Parathyroid adenoma (tissue), 2 donors: ENCODE measurements at regions not wholly inside any gene's neighbourhood (a gene's known extent, or its start where the extent isn't known, plus 50 kb on each side); places are given as distances from the start of the nearest gene placed in this dataset.

Source experiments
- H2AFZ ChIP-seq: fragments of 300-600 bp; sonication (generic); one replicate; pipeline ENCODE4 v1.7.0; 2017; ENCODE audit warnings: antibody characterized with exemption, mild to moderate bottlenecking
- H3K27ac ChIP-seq: fragments of 300-600 bp; sonication (generic); one replicate; pipeline ENCODE4 v1.7.0; 2017
- H3K27me3 ChIP-seq: fragments of 300-600 bp; sonication (generic); one replicate; pipeline ENCODE4 v1.7.0; 2017; ENCODE audit warnings: low read length; ENCODE audit not compliant: control insufficient read depth, insufficient read depth
- H3K36me3 ChIP-seq: fragments of 300-600 bp; sonication (generic); one replicate; pipeline ENCODE4 v1.7.0; 2017; ENCODE audit warnings: low read length; ENCODE audit not compliant: control insufficient read depth, insufficient read depth
- H3K4me1 ChIP-seq: fragments of 300-600 bp; sonication (generic); one replicate; pipeline ENCODE4 v1.7.0; 2017; ENCODE audit warnings: control low read depth
- H3K4me2 ChIP-seq: fragments of 300-600 bp; sonication (generic); one replicate; pipeline ENCODE4 v1.7.0; 2017; ENCODE audit warnings: low read length
- H3K4me3 ChIP-seq: fragments of 300-600 bp; sonication (generic); one replicate; pipeline ENCODE4 v1.7.0; 2017; ENCODE audit warnings: low read depth, low read length
- H3K79me2 ChIP-seq: fragments of 300-600 bp; sonication (generic); one replicate; pipeline ENCODE4 v1.7.0; 2017; ENCODE audit warnings: control low read depth
- H3K9ac ChIP-seq: fragments of 300-600 bp; sonication (generic); one replicate; pipeline ENCODE4 v1.7.0; 2017; ENCODE audit warnings: mild to moderate bottlenecking
- H3K9me3 ChIP-seq: fragments of 300-600 bp; sonication (generic); one replicate; pipeline ENCODE4 v1.7.0; 2017; ENCODE audit warnings: low read length; ENCODE audit not compliant: control insufficient read depth
- TF ChIP-seq, protein P1 (sequence below): fragments of 300-600 bp; sonication (generic); IDR thresholded peaks from one replicate; pipeline ENCODE4 v1.7.0; 2017; ENCODE audit warnings: antibody characterized with exemption, mild to moderate bottlenecking
- donor health status: primary hyperparathyroidism.

DNA sequence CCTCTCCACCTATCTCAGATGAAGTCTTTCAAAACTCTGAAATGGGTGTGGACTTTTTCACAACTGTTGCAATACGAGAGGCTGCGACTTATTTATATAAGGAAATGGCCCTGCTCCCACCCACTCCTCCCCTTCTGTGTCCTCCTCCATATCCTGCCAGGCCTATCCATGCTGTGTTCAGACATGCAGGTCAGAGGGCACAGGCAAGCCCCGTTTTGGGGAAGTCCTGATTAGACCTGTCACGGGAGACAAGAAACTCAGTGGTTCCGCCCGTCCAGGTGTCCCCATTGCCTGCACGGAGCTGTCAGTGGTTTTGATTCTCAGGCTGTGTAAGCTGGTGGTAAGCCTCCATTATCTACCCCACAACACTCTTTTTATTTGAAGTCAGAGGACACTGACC lies 99.6 kb upstream of the MGAT5 start:
- Histone ChIP-seq H3K27ac (no peak overlapping the region), H3K9ac (no peak overlapping the region), H3K4me2 (no peak overlapping the region), H3K4me1 (no peaks in the 10 kb centered on the region), H3K36me3 (no peaks in the 10 kb centered on the region), H2AFZ (no peak overlapping the region), H3K27me3 (no peaks in the 10 kb centered on the region), H3K4me3 (no peak overlapping the region), H3K79me2 (peaks cover 46% of the 10 kb centered on the region), H3K9me3 (no peaks in the 10 kb centered on the region)
- TF ChIP-seq, protein P1, sequence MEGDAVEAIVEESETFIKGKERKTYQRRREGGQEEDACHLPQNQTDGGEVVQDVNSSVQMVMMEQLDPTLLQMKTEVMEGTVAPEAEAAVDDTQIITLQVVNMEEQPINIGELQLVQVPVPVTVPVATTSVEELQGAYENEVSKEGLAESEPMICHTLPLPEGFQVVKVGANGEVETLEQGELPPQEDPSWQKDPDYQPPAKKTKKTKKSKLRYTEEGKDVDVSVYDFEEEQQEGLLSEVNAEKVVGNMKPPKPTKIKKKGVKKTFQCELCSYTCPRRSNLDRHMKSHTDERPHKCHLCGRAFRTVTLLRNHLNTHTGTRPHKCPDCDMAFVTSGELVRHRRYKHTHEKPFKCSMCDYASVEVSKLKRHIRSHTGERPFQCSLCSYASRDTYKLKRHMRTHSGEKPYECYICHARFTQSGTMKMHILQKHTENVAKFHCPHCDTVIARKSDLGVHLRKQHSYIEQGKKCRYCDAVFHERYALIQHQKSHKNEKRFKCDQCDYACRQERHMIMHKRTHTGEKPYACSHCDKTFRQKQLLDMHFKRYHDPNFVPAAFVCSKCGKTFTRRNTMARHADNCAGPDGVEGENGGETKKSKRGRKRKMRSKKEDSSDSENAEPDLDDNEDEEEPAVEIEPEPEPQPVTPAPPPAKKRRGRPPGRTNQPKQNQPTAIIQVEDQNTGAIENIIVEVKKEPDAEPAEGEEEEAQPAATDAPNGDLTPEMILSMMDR = no peak

DNA sequence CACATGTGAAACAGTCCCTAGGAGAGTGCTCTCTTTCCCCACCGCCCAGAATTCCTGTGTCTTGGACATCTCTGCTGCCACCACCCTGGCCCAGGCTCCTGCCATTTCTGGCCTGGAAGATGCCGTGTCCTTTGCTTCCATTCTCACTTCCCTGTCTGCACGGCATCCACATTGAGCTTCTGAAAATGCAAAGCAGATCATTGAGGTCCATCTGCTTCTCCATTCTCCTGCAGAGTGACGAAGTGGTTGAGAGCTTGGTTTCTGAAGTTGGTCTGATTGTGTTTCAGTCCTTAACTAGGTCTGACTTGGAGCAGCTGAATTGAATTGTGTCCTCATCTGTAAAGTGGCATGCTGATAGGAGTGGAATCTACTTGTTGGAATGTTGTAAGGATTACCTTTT lies 98.7 kb upstream of the MGAT5 start:
- no peak overlapping the region for H3K27ac ChIP-seq
- H3K4me3 ChIP-seq = no peak overlapping the region
- TF ChIP-seq, protein P1 = no peak
- H3K4me2 ChIP-seq = no peak overlapping the region
- no peak overlapping the region for H3K9ac ChIP-seq
- no peak overlapping the region for H2AFZ ChIP-seq
- H3K79me2 ChIP-seq = peaks cover 53% of the 10 kb centered on the region
- no peaks in the 10 kb centered on the region for H3K27me3 ChIP-seq
- no peaks in the 10 kb centered on the region for H3K36me3 ChIP-seq
- H3K9me3 ChIP-seq = no peaks in the 10 kb centered on the region
- no peaks in the 10 kb centered on the region for H3K4me1 ChIP-seq

DNA sequence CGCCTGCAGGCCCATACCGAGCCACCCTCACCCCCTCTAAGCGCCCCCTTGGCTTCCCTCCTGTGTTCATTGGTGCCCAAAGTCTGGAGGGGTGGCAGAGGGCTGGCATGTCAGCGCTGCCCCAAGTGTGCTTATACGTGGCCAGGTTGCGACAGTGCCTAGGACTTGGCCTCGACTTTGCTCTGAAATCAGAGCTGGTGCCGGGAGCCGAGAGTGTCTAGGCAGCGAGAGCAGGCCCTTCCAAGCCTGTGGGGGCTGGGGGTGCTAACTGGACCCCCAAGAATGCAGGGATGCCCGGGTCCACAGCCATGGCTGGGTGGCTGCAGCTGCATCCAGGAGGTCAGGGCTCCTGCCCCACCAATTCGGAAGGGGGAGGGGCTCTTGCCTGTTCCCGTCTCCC lies 95.6 kb upstream of the MGAT5 start:
- H3K9ac ChIP-seq = no peak overlapping the region
- no peak overlapping the region for H2AFZ ChIP-seq
- TF ChIP-seq, protein P1 = no peak
- H3K79me2 ChIP-seq = peaks cover 68% of the 10 kb centered on the region
- no peak overlapping the region for H3K27ac ChIP-seq
- H3K4me2 ChIP-seq = no peak overlapping the region
- no peaks in the 10 kb centered on the region for H3K27me3 ChIP-seq
- H3K4me1 ChIP-seq = peaks cover 7% of the 10 kb centered on the region
- no peaks in the 10 kb centered on the region for H3K36me3 ChIP-seq
- no peaks in the 10 kb centered on the region for H3K9me3 ChIP-seq
- no peak overlapping the region for H3K4me3 ChIP-seq

- Histone ChIP-seq H2AFZ (peak overlapping the region; percentile 14), H3K79me2 (peaks cover 63% of the 10 kb centered on the region), H3K4me2 (no peak overlapping the region), H3K27ac (no peak overlapping the region), H3K36me3 (no peaks in the 10 kb centered on the region), H3K9ac (no peak overlapping the region), H3K9me3 (no peaks in the 10 kb centered on the region), H3K4me3 (no peak overlapping the region), H3K27me3 (no peaks in the 10 kb centered on the region), H3K4me1 (peaks cover 7% of the 10 kb centered on the region)
- TF ChIP-seq, protein P1 = no peak
Observed at GRCh38 chr2:134161170-134161547, 92.7 kb upstream of the MGAT5 start.

DNA sequence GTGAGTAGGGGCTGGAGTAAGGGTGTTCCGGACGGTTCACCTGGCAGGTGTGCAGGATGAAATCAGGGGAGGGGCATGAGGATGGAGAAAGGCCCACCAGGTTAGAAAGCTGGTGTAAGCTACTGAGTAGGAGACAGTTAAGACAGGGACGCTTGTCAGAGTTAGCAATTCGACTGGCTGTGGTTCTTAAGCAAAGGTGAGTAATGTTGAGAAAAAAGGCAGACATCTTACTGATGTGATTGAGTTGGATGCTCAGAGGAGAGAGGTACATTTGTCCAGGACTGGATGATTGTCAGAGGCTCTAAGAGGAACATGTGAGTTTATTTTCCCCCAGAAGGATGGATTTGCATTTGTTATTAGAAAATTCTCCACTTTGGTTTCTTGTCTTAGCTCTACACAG lies 90.5 kb upstream of the MGAT5 start:
- no peak overlapping the region for H3K9ac ChIP-seq
- TF ChIP-seq, protein P1 = no peak
- H3K27ac ChIP-seq = no peak overlapping the region
- peaks cover 44% of the 10 kb centered on the region for H3K79me2 ChIP-seq
- no peak overlapping the region for H3K4me3 ChIP-seq
- no peaks in the 10 kb centered on the region for H3K27me3 ChIP-seq
- no peak overlapping the region for H3K4me2 ChIP-seq
- H3K36me3 ChIP-seq = no peaks in the 10 kb centered on the region
- peaks cover 7% of the 10 kb centered on the region for H3K4me1 ChIP-seq
- no peak overlapping the region for H2AFZ ChIP-seq
- no peaks in the 10 kb centered on the region for H3K9me3 ChIP-seq
